H1 (cell line): ENCODE measurements at regions not wholly inside any gene's neighbourhood (a gene's known extent, or its start where the extent isn't known, plus 50 kb on each side); places are given as distances from the start of the nearest gene placed in this dataset.

Experiments used
- ATF3 ChIP-seq: IDR thresholded peaks from 2 replicates; pipeline ENCODE4 v1.6.1; 2011; ENCODE audit warnings: low read depth, mild to moderate bottlenecking, low read length; ENCODE audit not compliant: insufficient read depth
- CEBPB ChIP-seq: IDR thresholded peaks from 2 replicates; pipeline ENCODE4 v1.6.1; 2012; ENCODE audit warnings: low read depth, low read length
- EP300 ChIP-seq, 2 experiments: IDR thresholded peaks; 1 replicate in 1 of 2; 2 replicates in 1 of 2; pipeline ENCODE4 v1.6.1; 2011 to 2012; ENCODE audit warnings: low read depth in 2 of 2, low read length in 2 of 2, mild to moderate bottlenecking in 2 of 2, borderline replicate concordance in 1 of 2, inconsistent platforms in 1 of 2, moderate library complexity in 1 of 2
- GABPA ChIP-seq: IDR thresholded peaks from 2 replicates; pipeline ENCODE4 v1.6.1; 2011; ENCODE audit warnings: mild to moderate bottlenecking, low read length, moderate library complexity, borderline replicate concordance; ENCODE audit not compliant: insufficient read depth
- KDM1A ChIP-seq: fragments of 200-600, 300-600 bp; sonication (generic); IDR thresholded peaks from 2 replicates; pipeline ENCODE4 v1.7.1; 2016; ENCODE audit warnings: mild to moderate bottlenecking, low read length, borderline replicate concordance
- POLR2AphosphoS5 ChIP-seq: IDR thresholded peaks from 2 replicates; pipeline ENCODE4 v1.6.1; 2011; ENCODE audit warnings: low read depth, low read length
- RAD21 ChIP-seq, 2 experiments: IDR thresholded peaks in 1 of 2; conservative IDR thresholded peaks in 1 of 2; 2 replicates each; pipeline ENCODE4 v1.6.1; 2011; ENCODE audit warnings: low read depth in 2 of 2, low read length in 2 of 2, improper control_type of control experiment in 1 of 2, inconsistent platforms in 1 of 2, mild to moderate bottlenecking in 1 of 2, moderate library complexity in 1 of 2
- RFX5 ChIP-seq: IDR thresholded peaks from 2 replicates; pipeline ENCODE4 v1.6.1; 2011; ENCODE audit warnings: low read depth, low read length, improper control_type of control experiment, borderline replicate concordance
- SIN3A ChIP-seq, 2 experiments: IDR thresholded peaks in 1 of 2; conservative IDR thresholded peaks in 1 of 2; 2 replicates each; pipeline ENCODE4 v1.6.1; 2011 to 2012; ENCODE audit warnings: low read length in 2 of 2, improper control_type of control experiment in 1 of 2, low read depth in 1 of 2, mild to moderate bottlenecking in 1 of 2
- USF2 ChIP-seq: IDR thresholded peaks from 2 replicates; pipeline ENCODE4 v1.6.1; 2011; ENCODE audit warnings: low read length, improper control_type of control experiment
- YY1 ChIP-seq: IDR thresholded peaks from 2 replicates; pipeline ENCODE4 v1.6.1; 2011; ENCODE audit warnings: low read depth, mild to moderate bottlenecking, low read length
- TF ChIP-seq, protein P1 (sequence below), 3 experiments: IDR thresholded peaks; 1 replicate in 2 of 3; 2 replicates in 1 of 3; pipeline versions ENCODE4 v1.5.1 to v1.6.1; 2011; ENCODE audit warnings: low read length in 3 of 3, mild to moderate bottlenecking in 3 of 3, inconsistent platforms in 2 of 3, low read depth in 1 of 3, moderate library complexity in 1 of 3; ENCODE audit not compliant: insufficient read depth in 1 of 3; ENCODE audit errors: control extremely low read depth in 1 of 3
- TF ChIP-seq, protein P2 (sequence below): IDR thresholded peaks from 2 replicates; pipeline ENCODE4 v1.6.1; 2012; ENCODE audit warnings: low read length, inconsistent platforms
- TF ChIP-seq, protein P3 (sequence below): IDR thresholded peaks from 2 replicates; pipeline ENCODE4 v1.6.1; 2012; ENCODE audit warnings: inconsistent platforms

DNA sequence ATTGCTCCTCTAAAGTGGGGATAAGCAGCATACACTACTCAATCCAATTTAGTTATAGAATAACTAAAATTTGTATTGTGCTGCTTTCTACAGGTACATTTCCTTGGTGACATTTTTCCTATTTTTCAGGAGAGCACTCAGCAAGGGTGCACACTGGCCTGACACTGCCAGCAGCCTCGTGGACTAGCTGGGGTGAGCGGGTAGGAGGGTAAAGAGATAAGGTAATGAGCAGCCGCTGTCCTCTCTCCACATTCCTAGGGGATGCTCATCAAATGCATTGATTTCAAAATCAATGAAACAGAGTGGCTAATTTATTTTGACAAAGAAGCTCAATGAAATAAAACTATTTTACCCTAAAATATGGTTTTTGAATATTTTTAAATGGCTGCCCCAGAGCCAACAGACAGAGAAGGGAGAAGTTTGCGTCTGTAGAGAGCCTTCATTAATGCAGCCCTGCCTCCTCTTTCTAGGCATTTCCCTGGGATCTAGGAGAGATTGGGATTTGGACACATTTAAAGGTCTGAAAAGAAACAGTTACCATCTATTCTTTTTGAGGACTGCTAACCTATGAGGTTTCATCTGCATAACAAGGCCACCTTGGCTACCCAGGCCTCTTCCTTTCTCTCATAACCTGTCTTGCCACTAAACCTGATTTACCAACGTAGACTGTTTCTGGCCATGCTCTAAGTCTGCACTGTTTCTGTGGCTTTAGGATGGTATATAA, 561.0 kb downstream of the IPMK start:
- TF ChIP-seq ATF3 (no peak), POLR2AphosphoS5 (no peak), GABPA (no peak), SIN3A (conservative IDR thresholded peaks at IDR 0.05 in 1 of 2, IDR thresholded peaks at IDR 0.05 in 1 of 2; ENCODE audit: low read depth in 1 of 2, low read length in 2 of 2) (no peak), KDM1A (no peak), EP300 (IDR thresholded peaks at IDR 0.05; ENCODE audit: borderline replicate concordance in 1 of 2, low read depth in 2 of 2, low read length in 2 of 2) (no peak), USF2 (no peak), CEBPB (no peak), RFX5 (no peak), RAD21 (IDR thresholded peaks at IDR 0.05 in 1 of 2, conservative IDR thresholded peaks at IDR 0.05 in 1 of 2; ENCODE audit: low read depth in 2 of 2, low read length in 2 of 2) (no peak), YY1 (no peak)
- TF ChIP-seq, protein P1, sequence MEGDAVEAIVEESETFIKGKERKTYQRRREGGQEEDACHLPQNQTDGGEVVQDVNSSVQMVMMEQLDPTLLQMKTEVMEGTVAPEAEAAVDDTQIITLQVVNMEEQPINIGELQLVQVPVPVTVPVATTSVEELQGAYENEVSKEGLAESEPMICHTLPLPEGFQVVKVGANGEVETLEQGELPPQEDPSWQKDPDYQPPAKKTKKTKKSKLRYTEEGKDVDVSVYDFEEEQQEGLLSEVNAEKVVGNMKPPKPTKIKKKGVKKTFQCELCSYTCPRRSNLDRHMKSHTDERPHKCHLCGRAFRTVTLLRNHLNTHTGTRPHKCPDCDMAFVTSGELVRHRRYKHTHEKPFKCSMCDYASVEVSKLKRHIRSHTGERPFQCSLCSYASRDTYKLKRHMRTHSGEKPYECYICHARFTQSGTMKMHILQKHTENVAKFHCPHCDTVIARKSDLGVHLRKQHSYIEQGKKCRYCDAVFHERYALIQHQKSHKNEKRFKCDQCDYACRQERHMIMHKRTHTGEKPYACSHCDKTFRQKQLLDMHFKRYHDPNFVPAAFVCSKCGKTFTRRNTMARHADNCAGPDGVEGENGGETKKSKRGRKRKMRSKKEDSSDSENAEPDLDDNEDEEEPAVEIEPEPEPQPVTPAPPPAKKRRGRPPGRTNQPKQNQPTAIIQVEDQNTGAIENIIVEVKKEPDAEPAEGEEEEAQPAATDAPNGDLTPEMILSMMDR (IDR thresholded peaks at IDR 0.05; ENCODE audit: control extremely low read depth in 1 of 3, insufficient read depth in 1 of 3, low read depth in 1 of 3, low read length in 3 of 3) = no peak
- TF ChIP-seq, protein P2, sequence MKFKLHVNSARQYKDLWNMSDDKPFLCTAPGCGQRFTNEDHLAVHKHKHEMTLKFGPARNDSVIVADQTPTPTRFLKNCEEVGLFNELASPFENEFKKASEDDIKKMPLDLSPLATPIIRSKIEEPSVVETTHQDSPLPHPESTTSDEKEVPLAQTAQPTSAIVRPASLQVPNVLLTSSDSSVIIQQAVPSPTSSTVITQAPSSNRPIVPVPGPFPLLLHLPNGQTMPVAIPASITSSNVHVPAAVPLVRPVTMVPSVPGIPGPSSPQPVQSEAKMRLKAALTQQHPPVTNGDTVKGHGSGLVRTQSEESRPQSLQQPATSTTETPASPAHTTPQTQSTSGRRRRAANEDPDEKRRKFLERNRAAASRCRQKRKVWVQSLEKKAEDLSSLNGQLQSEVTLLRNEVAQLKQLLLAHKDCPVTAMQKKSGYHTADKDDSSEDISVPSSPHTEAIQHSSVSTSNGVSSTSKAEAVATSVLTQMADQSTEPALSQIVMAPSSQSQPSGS = no peak
- TF ChIP-seq, protein P3, sequence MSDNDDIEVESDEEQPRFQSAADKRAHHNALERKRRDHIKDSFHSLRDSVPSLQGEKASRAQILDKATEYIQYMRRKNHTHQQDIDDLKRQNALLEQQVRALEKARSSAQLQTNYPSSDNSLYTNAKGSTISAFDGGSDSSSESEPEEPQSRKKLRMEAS = no peak
